Liver (tissue), 8 donors: ENCODE measurements at regions not wholly inside any gene's neighbourhood (a gene's known extent, or its start where the extent isn't known, plus 50 kb on each side); places are given as distances from the start of the nearest gene placed in this dataset.

Source experiments
- DNase-seq: peaks from one replicate; pipeline ENCODE4 v3.0.0-alpha.2; 2017; ENCODE audit warnings: low spot score
- H3K27ac ChIP-seq, 2 donors: one replicate each; pipeline ENCODE4 v1.7.0; 2013; ENCODE audit warnings: inconsistent platforms in 2 of 2, low read length in 2 of 2, control low read depth in 1 of 2, low read depth in 1 of 2, mild to moderate bottlenecking in 1 of 2
- H3K27me3 ChIP-seq, 4 donors: one replicate each; pipeline versions ENCODE4 v1.6.1 to v1.7.0; 2013; ENCODE audit warnings: low read length in 3 of 4, inconsistent platforms in 1 of 4, mild to moderate bottlenecking in 1 of 4, moderate library complexity in 1 of 4; ENCODE audit not compliant: control insufficient read depth in 4 of 4, insufficient read depth in 4 of 4
- H3K36me3 ChIP-seq, 4 donors: one replicate each; pipeline versions ENCODE4 v1.6.1 to v1.7.0; 2013; ENCODE audit warnings: low read length in 3 of 4, mild to moderate bottlenecking in 3 of 4, low read depth in 1 of 4, moderate library complexity in 1 of 4; ENCODE audit not compliant: control insufficient read depth in 4 of 4, insufficient read depth in 3 of 4
- H3K4me1 ChIP-seq, 4 donors: one replicate each; pipeline versions ENCODE4 v1.6.1 to v1.7.0; 2013; ENCODE audit warnings: low read length in 3 of 4, mild to moderate bottlenecking in 3 of 4, moderate library complexity in 1 of 4; ENCODE audit not compliant: control insufficient read depth in 4 of 4, insufficient read depth in 4 of 4
- H3K4me3 ChIP-seq, 3 donors: one replicate each; pipeline versions ENCODE4 v1.6.1 to v1.7.0; 2013; ENCODE audit warnings: low read length in 3 of 3, control low read depth in 1 of 3, low read depth in 1 of 3, mild to moderate bottlenecking in 1 of 3
- H3K9ac ChIP-seq, 2 donors: one replicate each; pipeline ENCODE4 v1.7.0; 2013; ENCODE audit warnings: low read length in 2 of 2, mild to moderate bottlenecking in 2 of 2, moderate library complexity in 2 of 2, control low read depth in 1 of 2, low read depth in 1 of 2
- H3K9me3 ChIP-seq, 4 donors: one replicate each; pipeline versions ENCODE4 v1.6.1 to v1.7.0; 2013; ENCODE audit warnings: low read length in 3 of 4; ENCODE audit not compliant: control insufficient read depth in 4 of 4
- CTCF ChIP-seq: fragments of 150-350 bp; IDR thresholded peaks from 2 replicates; pipeline ENCODE4 v1.5.1; 2017; ENCODE audit warnings: improper control_type of control experiment, low read depth, low read length; ENCODE audit not compliant: missing input control
- EGR1 ChIP-seq, 2 donors: IDR thresholded peaks; 2 replicates each; pipeline ENCODE4 v1.6.1; 2016 to 2018; ENCODE audit warnings: antibody characterized with exemption in 2 of 2, low read depth in 2 of 2
- FOXA1 ChIP-seq: IDR thresholded peaks from 2 replicates; pipeline ENCODE4 v1.6.1; 2016; ENCODE audit warnings: antibody characterized with exemption
- FOXA2 ChIP-seq: IDR thresholded peaks from 2 replicates; pipeline ENCODE4 v1.6.1; 2016; ENCODE audit warnings: antibody characterized with exemption
- GABPA ChIP-seq, 2 donors: IDR thresholded peaks in 1 of 2; conservative IDR thresholded peaks in 1 of 2; 2 replicates each; pipeline ENCODE4 v1.6.1; 2016; ENCODE audit warnings: antibody characterized with exemption in 2 of 2, mild to moderate bottlenecking in 1 of 2, moderate library complexity in 1 of 2
- HNF4A ChIP-seq, 2 donors: conservative IDR thresholded peaks; 2 replicates each; pipeline ENCODE4 v1.6.1; 2016; ENCODE audit warnings: antibody characterized with exemption in 2 of 2, mild to moderate bottlenecking in 2 of 2
- HNF4G ChIP-seq: IDR thresholded peaks from 2 replicates; pipeline ENCODE4 v1.6.1; 2016; ENCODE audit warnings: antibody characterized with exemption
- JUND ChIP-seq, 2 donors: IDR thresholded peaks; 2 replicates each; pipeline ENCODE4 v1.6.1; 2016; ENCODE audit warnings: antibody characterized with exemption in 2 of 2
- MAX ChIP-seq: IDR thresholded peaks from 2 replicates; pipeline ENCODE4 v1.6.1; 2016; ENCODE audit warnings: antibody characterized with exemption
- RAD21 ChIP-seq, 2 donors: IDR thresholded peaks; 2 replicates each; pipeline ENCODE4 v1.6.1; 2016; ENCODE audit warnings: antibody characterized with exemption in 2 of 2, mild to moderate bottlenecking in 2 of 2
- RXRA ChIP-seq, 2 donors: IDR thresholded peaks; 2 replicates each; pipeline ENCODE4 v1.6.1; 2017 to 2018; ENCODE audit warnings: antibody characterized with exemption in 2 of 2, mild to moderate bottlenecking in 1 of 2
- SP1 ChIP-seq: IDR thresholded peaks from 2 replicates; pipeline ENCODE4 v1.6.1; 2018; ENCODE audit warnings: antibody characterized with exemption, mild to moderate bottlenecking
- TAF1 ChIP-seq: conservative IDR thresholded peaks from 2 replicates; pipeline ENCODE4 v1.6.1; 2016; ENCODE audit warnings: antibody characterized with exemption, mild to moderate bottlenecking
- YY1 ChIP-seq: IDR thresholded peaks from 2 replicates; pipeline ENCODE4 v1.6.1; 2016; ENCODE audit warnings: antibody characterized with exemption, mild to moderate bottlenecking
- WGBS: extraction: QIAGEN DNeasy Blood & Tissue Kit; methylation state at CpG from one replicate; pipeline ENCODE4 v1.1.7; 2013; 5-methylcytosine and 5-hydroxymethylcytosine counted together
- TF ChIP-seq, protein P1 (sequence below): IDR thresholded peaks from 2 replicates; pipeline ENCODE4 v1.6.1; 2016; ENCODE audit warnings: antibody characterized with exemption
- TF ChIP-seq, protein P2 (sequence below): IDR thresholded peaks from 2 replicates; pipeline ENCODE4 v1.6.1; 2016; ENCODE audit warnings: antibody characterized with exemption, mild to moderate bottlenecking
- TF ChIP-seq, protein P3 (sequence below): IDR thresholded peaks from 2 replicates; pipeline ENCODE4 v1.6.1; 2016; ENCODE audit warnings: antibody characterized with exemption
- donor health status: healthy.
- donor health status: healthy.
- donor health status: healthy.
- donor health status: healthy.
- donor health status: healthy.

GRCh38 chr12:125412506-125412905 lies 347.3 kb downstream of the AACS start:
- no peak overlapping the region for H3K4me3 ChIP-seq
- no peak for DNase-seq
- no peaks in the 10 kb centered on the region for H3K4me1 ChIP-seq
- H3K36me3 ChIP-seq = no peaks in the 10 kb centered on the region
- no peaks in the 10 kb centered on the region for H3K9me3 ChIP-seq
- TF ChIP-seq, protein P1, sequence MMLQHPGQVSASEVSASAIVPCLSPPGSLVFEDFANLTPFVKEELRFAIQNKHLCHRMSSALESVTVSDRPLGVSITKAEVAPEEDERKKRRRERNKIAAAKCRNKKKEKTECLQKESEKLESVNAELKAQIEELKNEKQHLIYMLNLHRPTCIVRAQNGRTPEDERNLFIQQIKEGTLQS = no peak
- TF ChIP-seq SP1 (no peak), TAF1 (no peak), HNF4G (no peak), GABPA (IDR thresholded peaks at IDR 0.05 in 1 of 2, conservative IDR thresholded peaks at IDR 0.05 in 1 of 2) (no peak), HNF4A (conservative IDR thresholded peaks at IDR 0.05) (no peak), RXRA (IDR thresholded peaks at IDR 0.05) (no peak), FOXA2 (no peak), JUND (IDR thresholded peaks at IDR 0.05) (no peak), YY1 (no peak), RAD21 (IDR thresholded peaks at IDR 0.05) (no peak), FOXA1 (no peak)
- TF ChIP-seq, protein P2, sequence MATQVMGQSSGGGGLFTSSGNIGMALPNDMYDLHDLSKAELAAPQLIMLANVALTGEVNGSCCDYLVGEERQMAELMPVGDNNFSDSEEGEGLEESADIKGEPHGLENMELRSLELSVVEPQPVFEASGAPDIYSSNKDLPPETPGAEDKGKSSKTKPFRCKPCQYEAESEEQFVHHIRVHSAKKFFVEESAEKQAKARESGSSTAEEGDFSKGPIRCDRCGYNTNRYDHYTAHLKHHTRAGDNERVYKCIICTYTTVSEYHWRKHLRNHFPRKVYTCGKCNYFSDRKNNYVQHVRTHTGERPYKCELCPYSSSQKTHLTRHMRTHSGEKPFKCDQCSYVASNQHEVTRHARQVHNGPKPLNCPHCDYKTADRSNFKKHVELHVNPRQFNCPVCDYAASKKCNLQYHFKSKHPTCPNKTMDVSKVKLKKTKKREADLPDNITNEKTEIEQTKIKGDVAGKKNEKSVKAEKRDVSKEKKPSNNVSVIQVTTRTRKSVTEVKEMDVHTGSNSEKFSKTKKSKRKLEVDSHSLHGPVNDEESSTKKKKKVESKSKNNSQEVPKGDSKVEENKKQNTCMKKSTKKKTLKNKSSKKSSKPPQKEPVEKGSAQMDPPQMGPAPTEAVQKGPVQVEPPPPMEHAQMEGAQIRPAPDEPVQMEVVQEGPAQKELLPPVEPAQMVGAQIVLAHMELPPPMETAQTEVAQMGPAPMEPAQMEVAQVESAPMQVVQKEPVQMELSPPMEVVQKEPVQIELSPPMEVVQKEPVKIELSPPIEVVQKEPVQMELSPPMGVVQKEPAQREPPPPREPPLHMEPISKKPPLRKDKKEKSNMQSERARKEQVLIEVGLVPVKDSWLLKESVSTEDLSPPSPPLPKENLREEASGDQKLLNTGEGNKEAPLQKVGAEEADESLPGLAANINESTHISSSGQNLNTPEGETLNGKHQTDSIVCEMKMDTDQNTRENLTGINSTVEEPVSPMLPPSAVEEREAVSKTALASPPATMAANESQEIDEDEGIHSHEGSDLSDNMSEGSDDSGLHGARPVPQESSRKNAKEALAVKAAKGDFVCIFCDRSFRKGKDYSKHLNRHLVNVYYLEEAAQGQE = no peak
- TF ChIP-seq, protein P3, sequence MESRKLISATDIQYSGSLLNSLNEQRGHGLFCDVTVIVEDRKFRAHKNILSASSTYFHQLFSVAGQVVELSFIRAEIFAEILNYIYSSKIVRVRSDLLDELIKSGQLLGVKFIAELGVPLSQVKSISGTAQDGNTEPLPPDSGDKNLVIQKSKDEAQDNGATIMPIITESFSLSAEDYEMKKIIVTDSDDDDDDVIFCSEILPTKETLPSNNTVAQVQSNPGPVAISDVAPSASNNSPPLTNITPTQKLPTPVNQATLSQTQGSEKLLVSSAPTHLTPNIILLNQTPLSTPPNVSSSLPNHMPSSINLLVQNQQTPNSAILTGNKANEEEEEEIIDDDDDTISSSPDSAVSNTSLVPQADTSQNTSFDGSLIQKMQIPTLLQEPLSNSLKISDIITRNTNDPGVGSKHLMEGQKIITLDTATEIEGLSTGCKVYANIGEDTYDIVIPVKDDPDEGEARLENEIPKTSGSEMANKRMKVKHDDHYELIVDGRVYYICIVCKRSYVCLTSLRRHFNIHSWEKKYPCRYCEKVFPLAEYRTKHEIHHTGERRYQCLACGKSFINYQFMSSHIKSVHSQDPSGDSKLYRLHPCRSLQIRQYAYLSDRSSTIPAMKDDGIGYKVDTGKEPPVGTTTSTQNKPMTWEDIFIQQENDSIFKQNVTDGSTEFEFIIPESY = no peak
- WGBS = 78% methylated on average over 11 of the region's 11 CpGs
- H3K27ac ChIP-seq = no peak overlapping the region
- no peaks in the 10 kb centered on the region for H3K27me3 ChIP-seq
- H3K9ac ChIP-seq = no peak overlapping the region

- 76% methylated on average over 3 of the region's 3 CpGs for WGBS
- DNase-seq = no peak
- Histone ChIP-seq H3K9me3 (peaks cover 0 to 1% (median 0%) of the 10 kb centered on the region in 4 donors), H3K36me3 (no peaks in the 10 kb centered on the region), H3K27me3 (no peaks in the 10 kb centered on the region), H3K4me3 (no peak overlapping the region), H3K4me1 (no peaks in the 10 kb centered on the region), H3K27ac (no peak overlapping the region), H3K9ac (no peak overlapping the region)
- TF ChIP-seq HNF4A (conservative IDR thresholded peaks at IDR 0.05) = no peak
- no peak for TF ChIP-seq MAX
- no peak for TF ChIP-seq YY1
- no peak for TF ChIP-seq JUND (IDR thresholded peaks at IDR 0.05)
- TF ChIP-seq, protein P3 = no peak
- TF ChIP-seq, protein P1 = no peak
- no peak for TF ChIP-seq RXRA (IDR thresholded peaks at IDR 0.05)
- no peak for TF ChIP-seq FOXA2
- TF ChIP-seq EGR1 (IDR thresholded peaks at IDR 0.05; ENCODE audit: low read depth in 2 of 2) = no peak
- TF ChIP-seq GABPA (IDR thresholded peaks at IDR 0.05 in 1 of 2, conservative IDR thresholded peaks at IDR 0.05 in 1 of 2) = no peak
- no peak for TF ChIP-seq RAD21 (IDR thresholded peaks at IDR 0.05)
- TF ChIP-seq FOXA1 = no peak
- TF ChIP-seq HNF4G = no peak
- TF ChIP-seq, protein P2 = no peak
- no peak for TF ChIP-seq CTCF
Observed at GRCh38 chr12:125417446-125417845, 352.2 kb downstream of the AACS start.
